ENCODE measurements at regions not wholly inside any gene's neighbourhood (a gene's known extent, or its start where the extent isn't known, plus 50 kb on each side); places are given as distances from the start of the nearest gene placed in this dataset.
"Not testable (repeated sequence)": the region's sequence is repeated elsewhere in the genome, so short reads cannot be mapped to it uniquely, and the experiment has no call there.

DNA sequence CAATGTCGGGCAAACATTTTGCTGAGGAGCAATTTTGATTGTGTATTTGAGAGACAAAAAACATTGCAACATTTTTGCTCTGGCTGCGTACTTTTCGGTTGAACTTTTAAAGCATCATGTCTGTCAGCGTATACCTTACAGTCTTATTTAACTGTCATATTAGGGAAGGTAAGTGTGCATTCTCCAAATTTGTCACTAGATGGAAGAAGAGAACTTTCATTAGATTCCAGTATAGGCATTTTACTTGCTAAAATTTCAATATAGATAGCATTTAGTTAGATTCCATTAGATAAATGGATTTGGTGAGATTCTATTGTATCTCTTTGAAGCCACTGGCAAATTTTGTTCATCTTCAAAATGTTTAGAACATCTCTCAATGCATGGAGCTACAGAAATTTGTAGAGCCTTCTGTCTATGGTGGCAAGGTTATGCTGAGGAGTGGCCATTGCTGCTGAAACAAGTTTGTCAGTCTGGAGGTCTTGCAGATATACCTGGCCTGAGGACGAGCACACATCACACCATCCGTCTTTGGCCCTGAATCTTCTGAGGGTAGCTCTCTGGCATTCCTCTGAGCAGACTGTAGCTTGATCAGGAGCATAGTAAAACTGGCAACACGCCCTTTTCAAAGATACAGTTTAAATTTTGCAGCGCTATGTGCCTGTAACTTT is 437.5 kb upstream of the MBL2 start:
- Mint-ChIP-seq H3K27me3 (no peaks in the 10 kb centered on the region), H3K9me3 (peaks cover 4% of the 10 kb centered on the region), H3K36me3 (no peaks in the 10 kb centered on the region), H3K4me3 (no peak overlapping the region), H3K4me1 (no peaks in the 10 kb centered on the region), H3K27ac (no peak overlapping the region)
- no peak for ATAC-seq

DNA sequence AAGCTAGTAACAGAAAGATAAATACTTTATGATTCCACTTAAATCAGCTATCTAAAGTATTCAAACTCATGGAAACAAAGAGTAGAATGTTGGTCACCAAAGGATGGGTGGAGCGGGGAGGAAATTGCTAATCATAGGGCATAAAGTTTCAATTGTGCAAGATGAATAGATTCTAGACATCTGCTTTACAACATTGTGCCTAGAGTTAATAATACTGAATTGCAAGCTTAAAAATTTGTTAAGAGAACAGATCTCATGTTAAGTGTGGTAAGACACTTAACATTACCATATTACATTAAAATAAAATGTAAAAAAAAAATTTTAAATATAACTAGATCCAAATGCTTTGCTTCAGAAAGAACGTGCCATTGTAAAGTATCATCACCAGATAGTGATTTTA is 411.1 kb upstream of the MBL2 start:
- Mint-ChIP-seq H3K27ac (no peak overlapping the region), H3K4me3 (no peak overlapping the region), H3K9me3 (peaks cover 12% of the 10 kb centered on the region), H3K4me1 (no peaks in the 10 kb centered on the region), H3K27me3 (no peaks in the 10 kb centered on the region), H3K36me3 (no peaks in the 10 kb centered on the region)
- no peak for ATAC-seq

- Mint-ChIP-seq H3K27me3 (no peaks in the 10 kb centered on the region), H3K4me3 (no peak overlapping the region), H3K36me3 (no peaks in the 10 kb centered on the region), H3K27ac (no peak overlapping the region), H3K4me1 (no peaks in the 10 kb centered on the region), H3K9me3 (peaks cover 2% of the 10 kb centered on the region)
- ATAC-seq = no peak
Observed at GRCh38 chr10:53177468-53177867, 404.9 kb upstream of the MBL2 start.

- no peak for ATAC-seq
- no peaks in the 10 kb centered on the region for H3K36me3 Mint-ChIP-seq
- H3K27ac Mint-ChIP-seq = no peak overlapping the region
- H3K27me3 Mint-ChIP-seq = no peaks in the 10 kb centered on the region
- no peaks in the 10 kb centered on the region for H3K4me1 Mint-ChIP-seq
- H3K4me3 Mint-ChIP-seq = no peak overlapping the region
- peaks cover 3% of the 10 kb centered on the region for H3K9me3 Mint-ChIP-seq
Observed at GRCh38 chr10:53166325-53166724, 393.7 kb upstream of the MBL2 start.

DNA sequence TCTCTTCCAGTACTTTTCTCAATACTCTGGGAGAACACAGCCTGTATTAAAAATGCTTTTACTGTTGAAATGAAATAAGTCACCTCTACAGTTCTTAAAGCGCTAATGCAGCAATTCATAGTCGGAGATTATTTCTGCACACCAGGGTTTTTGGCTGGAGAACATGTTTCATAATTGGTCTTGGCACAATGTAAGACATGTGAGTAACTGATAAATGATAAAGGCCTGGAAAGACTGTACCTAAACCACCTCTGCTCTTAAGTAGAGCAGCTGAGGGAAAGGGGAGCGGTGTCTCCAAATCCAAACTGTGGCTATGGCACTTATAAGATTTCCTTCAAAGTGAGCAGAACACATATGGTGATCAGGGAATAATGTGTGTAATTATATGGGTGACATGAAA is 390.3 kb upstream of the MBL2 start:
- no peaks in the 10 kb centered on the region for H3K4me1 Mint-ChIP-seq
- H3K4me3 Mint-ChIP-seq = no peak overlapping the region
- H3K9me3 Mint-ChIP-seq = no peaks in the 10 kb centered on the region
- no peak overlapping the region for H3K27ac Mint-ChIP-seq
- no peaks in the 10 kb centered on the region for H3K36me3 Mint-ChIP-seq
- no peaks in the 10 kb centered on the region for H3K27me3 Mint-ChIP-seq
- no peak for ATAC-seq

- Mint-ChIP-seq H3K9me3 (peaks cover 4% of the 10 kb centered on the region), H3K36me3 (no peaks in the 10 kb centered on the region), H3K4me3 (no peak overlapping the region), H3K27ac (no peak overlapping the region), H3K4me1 (no peaks in the 10 kb centered on the region), H3K27me3 (no peaks in the 10 kb centered on the region)
- no peak for ATAC-seq
Observed at GRCh38 chr10:53161231-53161630, 388.6 kb upstream of the MBL2 start.

- H3K36me3 Mint-ChIP-seq, H3K4me1 Mint-ChIP-seq, H3K4me3 Mint-ChIP-seq, H3K9me3 Mint-ChIP-seq, H3K27me3 Mint-ChIP-seq, ATAC-seq, H3K27ac Mint-ChIP-seq: not testable (repeated sequence)
Observed at GRCh38 chr10:53155674-53156073, 383.1 kb upstream of the MBL2 start.

DNA sequence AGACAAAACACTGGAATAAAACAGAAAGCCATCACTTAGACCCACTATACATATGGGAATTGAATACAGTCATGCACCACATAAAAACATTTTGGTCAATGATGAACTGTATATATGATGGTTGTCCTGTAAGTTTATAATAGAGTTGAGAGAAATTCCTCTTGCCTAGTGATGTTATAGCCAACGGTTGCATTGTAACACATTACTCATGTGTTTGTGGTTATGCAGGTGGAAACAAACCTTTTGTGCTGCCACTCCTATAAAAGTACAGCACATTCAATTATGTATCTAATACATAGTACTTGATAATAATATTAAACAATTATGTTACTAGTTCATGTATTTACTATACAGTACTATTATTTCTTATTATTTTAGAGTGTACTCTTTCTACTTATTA is 381.2 kb upstream of the MBL2 start:
- Mint-ChIP-seq H3K36me3 (no peaks in the 10 kb centered on the region), H3K9me3 (peaks cover 7% of the 10 kb centered on the region), H3K4me3 (no peak overlapping the region), H3K27ac (no peak overlapping the region), H3K4me1 (no peaks in the 10 kb centered on the region), H3K27me3 (no peaks in the 10 kb centered on the region)
- ATAC-seq = no peak

DNA sequence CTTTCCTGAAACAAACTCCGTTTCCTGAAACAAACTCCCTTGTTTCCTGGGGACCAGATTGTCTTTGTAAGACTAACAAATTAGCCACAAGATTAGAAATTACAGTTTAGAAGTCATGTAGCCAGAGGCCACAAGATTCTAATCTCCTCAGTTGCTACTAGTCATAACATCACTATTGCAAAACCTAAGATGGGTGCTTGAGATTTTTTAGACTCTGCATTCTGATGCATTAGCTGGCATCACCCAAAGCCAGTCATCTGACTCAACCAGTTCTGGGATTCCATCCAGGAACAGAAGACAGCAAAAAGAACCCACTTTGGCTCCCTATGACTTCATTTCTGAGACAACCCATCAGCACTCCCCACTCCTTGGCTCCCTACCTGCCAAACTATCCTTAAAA is 367.9 kb upstream of the MBL2 start:
- Mint-ChIP-seq H3K4me3 (no peak overlapping the region), H3K9me3 (no peaks in the 10 kb centered on the region), H3K4me1 (no peaks in the 10 kb centered on the region), H3K27me3 (no peaks in the 10 kb centered on the region), H3K36me3 (no peaks in the 10 kb centered on the region), H3K27ac (no peak overlapping the region)
- no peak for ATAC-seq

GRCh38 chr10:53135897-53136253 is 363.3 kb upstream of the MBL2 start:
- Mint-ChIP-seq H3K27ac (no peak overlapping the region), H3K4me3 (no peak overlapping the region), H3K9me3 (no peaks in the 10 kb centered on the region), H3K27me3 (no peaks in the 10 kb centered on the region), H3K36me3 (no peaks in the 10 kb centered on the region), H3K4me1 (no peaks in the 10 kb centered on the region)
- ATAC-seq = no peak

DNA sequence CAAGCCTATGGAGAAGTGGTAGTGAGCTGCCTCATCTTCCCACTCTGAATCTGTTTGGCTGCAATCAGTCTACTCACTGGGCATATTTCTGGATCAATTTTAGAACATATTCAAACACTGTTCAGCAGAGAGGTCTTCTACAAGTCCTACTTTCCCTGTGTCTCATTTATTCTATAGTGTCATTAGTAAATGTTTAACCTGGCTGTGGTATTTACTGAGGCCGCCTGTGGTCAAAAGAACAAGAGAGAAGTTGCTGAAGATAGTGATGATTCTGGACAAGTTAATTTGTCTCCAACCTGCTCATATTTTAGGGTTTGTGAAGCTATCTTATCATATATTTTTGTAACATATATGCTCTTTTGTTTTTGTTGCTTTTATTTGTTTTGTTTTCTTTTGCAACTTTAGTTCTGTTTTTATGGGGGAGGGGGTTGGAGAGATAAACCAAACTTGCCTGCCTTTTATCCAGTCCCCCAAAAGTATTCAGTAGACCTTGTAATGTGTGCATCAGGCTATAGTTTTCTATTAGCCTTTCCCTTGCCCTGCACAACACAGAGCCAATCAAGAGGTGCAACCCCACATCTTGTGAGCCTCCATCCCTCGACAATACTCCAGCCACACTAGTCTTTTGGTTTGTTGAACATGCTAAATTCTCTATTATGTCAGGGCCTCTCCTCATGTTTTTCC is 362.8 kb upstream of the MBL2 start:
- Mint-ChIP-seq H3K4me3 (no peak overlapping the region), H3K27ac (no peak overlapping the region), H3K4me1 (no peaks in the 10 kb centered on the region), H3K36me3 (no peaks in the 10 kb centered on the region), H3K9me3 (no peaks in the 10 kb centered on the region), H3K27me3 (no peaks in the 10 kb centered on the region)
- no peak for ATAC-seq

GRCh38 chr10:53134050-53134449 is 361.5 kb upstream of the MBL2 start:
- Mint-ChIP-seq H3K9me3 (no peaks in the 10 kb centered on the region), H3K27me3 (no peaks in the 10 kb centered on the region), H3K4me3 (no peak overlapping the region), H3K27ac (no peak overlapping the region), H3K4me1 (no peaks in the 10 kb centered on the region), H3K36me3 (no peaks in the 10 kb centered on the region)
- ATAC-seq = no peak

GRCh38 chr10:53130337-53130736 is 357.8 kb upstream of the MBL2 start:
- Mint-ChIP-seq H3K4me3 (no peak overlapping the region), H3K27me3 (no peaks in the 10 kb centered on the region), H3K9me3 (peaks cover 3% of the 10 kb centered on the region), H3K4me1 (no peaks in the 10 kb centered on the region), H3K27ac (no peak overlapping the region), H3K36me3 (no peaks in the 10 kb centered on the region)
- no peak for ATAC-seq

GRCh38 chr10:53127686-53128085 is 355.1 kb upstream of the MBL2 start:
- Mint-ChIP-seq H3K36me3 (no peaks in the 10 kb centered on the region), H3K9me3 (peaks cover 3% of the 10 kb centered on the region), H3K27me3 (no peaks in the 10 kb centered on the region), H3K27ac (no peak overlapping the region), H3K4me3 (no peak overlapping the region), H3K4me1 (no peaks in the 10 kb centered on the region)
- ATAC-seq = no peak

- H3K9me3 Mint-ChIP-seq = peaks cover 3% of the 10 kb centered on the region
- no peak for ATAC-seq
- no peaks in the 10 kb centered on the region for H3K27me3 Mint-ChIP-seq
- no peaks in the 10 kb centered on the region for H3K36me3 Mint-ChIP-seq
- H3K4me3 Mint-ChIP-seq = no peak overlapping the region
- H3K4me1 Mint-ChIP-seq = no peaks in the 10 kb centered on the region
- no peak overlapping the region for H3K27ac Mint-ChIP-seq
Observed at GRCh38 chr10:53123311-53123710, 350.7 kb upstream of the MBL2 start.

DNA sequence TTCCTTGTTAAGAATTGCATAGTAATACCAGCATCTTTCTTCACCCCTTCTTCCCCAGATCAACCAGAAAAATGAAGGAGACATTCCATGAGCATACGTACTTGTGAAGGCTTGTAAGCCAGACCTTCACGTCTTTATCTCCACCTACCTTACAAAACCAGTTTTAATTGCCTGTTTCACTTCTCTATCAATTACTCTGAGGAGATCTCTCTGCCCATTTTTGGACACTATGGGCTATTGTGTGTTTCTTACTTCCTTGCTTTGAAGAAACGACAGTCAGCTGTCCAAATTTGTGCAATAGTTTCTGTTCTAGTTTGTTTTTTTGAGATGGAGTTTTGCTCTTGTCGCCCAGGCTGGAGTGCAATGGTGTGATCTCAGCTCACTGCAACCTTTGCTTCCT is 349.7 kb upstream of the MBL2 start:
- no peak overlapping the region for H3K4me3 Mint-ChIP-seq
- H3K4me1 Mint-ChIP-seq = no peaks in the 10 kb centered on the region
- no peaks in the 10 kb centered on the region for H3K27me3 Mint-ChIP-seq
- no peaks in the 10 kb centered on the region for H3K36me3 Mint-ChIP-seq
- H3K27ac Mint-ChIP-seq = no peak overlapping the region
- ATAC-seq = no peak
- peaks cover 3% of the 10 kb centered on the region for H3K9me3 Mint-ChIP-seq
